Urinary bladder (tissue), 3 donors: ENCODE measurements at regions not wholly inside any gene's neighbourhood (a gene's known extent, or its start where the extent isn't known, plus 50 kb on each side); places are given as distances from the start of the nearest gene placed in this dataset.

ENCODE experiments used
- DNase-seq: peaks from one replicate; pipeline ENCODE4 v3.0.0-alpha.2; 2015; ENCODE audit errors: extremely low spot score
- H3K27ac ChIP-seq: one replicate; pipeline ENCODE4 v1.5.1; 2013; ENCODE audit warnings: low read depth, mild to moderate bottlenecking, moderate library complexity
- H3K36me3 ChIP-seq: one replicate; pipeline ENCODE4 v1.6.1; 2013; ENCODE audit warnings: mild to moderate bottlenecking, moderate library complexity; ENCODE audit not compliant: insufficient read depth
- H3K4me1 ChIP-seq: one replicate; pipeline ENCODE4 v1.6.1; 2013; ENCODE audit warnings: mild to moderate bottlenecking, moderate library complexity; ENCODE audit not compliant: insufficient read depth
- H3K4me3 ChIP-seq: one replicate; pipeline ENCODE4 v1.5.1; 2013; ENCODE audit warnings: low read depth, low read length
- WGBS: extraction: QIAGEN DNeasy Blood & Tissue Kit; methylation state at CpG from one replicate; pipeline ENCODE4 v1.1.7; 2013; 5-methylcytosine and 5-hydroxymethylcytosine counted together
- donor health status: healthy with polysubstance abuse.
- donor health status: healthy.

- Histone ChIP-seq H3K4me3 (peak overlapping the region; percentile 72), H3K4me1 (no peaks in the 10 kb centered on the region), H3K27ac (peak overlapping the region; percentile 93), H3K36me3 (no peaks in the 10 kb centered on the region)
- WGBS: under 1% methylated on average over 47 of the region's 47 CpGs
- no peak for DNase-seq
Observed at GRCh38 chr3:159765030-159765859, 223.4 kb upstream of the IL12A start.

GRCh38 chr3:159765860-159766294 is 222.8 kb upstream of the IL12A start:
- no peaks in the 10 kb centered on the region for H3K4me1 ChIP-seq
- no peaks in the 10 kb centered on the region for H3K36me3 ChIP-seq
- peak overlapping the region; percentile 28 for H3K27ac ChIP-seq
- peak overlapping the region; percentile 72 for H3K4me3 ChIP-seq
- 37% methylated on average over 5 of the region's 5 CpGs for WGBS
- no peak for DNase-seq

GRCh38 chr3:159766563-159767185 is 222.0 kb upstream of the IL12A start:
- H3K4me3 ChIP-seq: no peak overlapping the region
- DNase-seq: no peak
- no peaks in the 10 kb centered on the region for H3K4me1 ChIP-seq
- no peaks in the 10 kb centered on the region for H3K36me3 ChIP-seq
- H3K27ac ChIP-seq: no peak overlapping the region
- 66% methylated on average over 2 of the region's 2 CpGs for WGBS

GRCh38 chr3:159770998-159771397 is 217.6 kb upstream of the IL12A start:
- no peaks in the 10 kb centered on the region for H3K4me1 ChIP-seq
- no peaks in the 10 kb centered on the region for H3K36me3 ChIP-seq
- H3K27ac ChIP-seq: peak overlapping the region; percentile 1
- no peak for DNase-seq
- no peak overlapping the region for H3K4me3 ChIP-seq
- WGBS: 80% methylated on average over 2 of the region's 2 CpGs

GRCh38 chr3:159771865-159772611 is 216.6 kb upstream of the IL12A start:
- Histone ChIP-seq H3K36me3 (no peaks in the 10 kb centered on the region), H3K4me1 (no peaks in the 10 kb centered on the region), H3K4me3 (no peak overlapping the region), H3K27ac (no peak overlapping the region)
- 82% methylated on average over 11 of the region's 11 CpGs for WGBS
- DNase-seq: no peak

GRCh38 chr3:159773706-159774105 is 214.9 kb upstream of the IL12A start:
- no peaks in the 10 kb centered on the region for H3K4me1 ChIP-seq
- DNase-seq: no peak
- H3K4me3 ChIP-seq: no peak overlapping the region
- 64% methylated on average over 3 of the region's 3 CpGs for WGBS
- H3K27ac ChIP-seq: no peak overlapping the region
- no peaks in the 10 kb centered on the region for H3K36me3 ChIP-seq

- no peak for DNase-seq
- H3K4me1 ChIP-seq: no peaks in the 10 kb centered on the region
- 33% methylated on average over 5 of the region's 5 CpGs for WGBS
- H3K4me3 ChIP-seq: no peak overlapping the region
- no peaks in the 10 kb centered on the region for H3K36me3 ChIP-seq
- peak overlapping the region; percentile 72 for H3K27ac ChIP-seq
Observed at GRCh38 chr3:159775372-159775961, 213.2 kb upstream of the IL12A start.

GRCh38 chr3:159776779-159777178 is 211.9 kb upstream of the IL12A start:
- H3K4me1 ChIP-seq: no peaks in the 10 kb centered on the region

GRCh38 chr3:159779883-159780282 is 208.8 kb upstream of the IL12A start:
- DNase-seq: no peak
- 88% methylated on average over 6 of the region's 6 CpGs for WGBS
- Histone ChIP-seq H3K4me1 (no peaks in the 10 kb centered on the region), H3K36me3 (no peaks in the 10 kb centered on the region), H3K27ac (no peak overlapping the region), H3K4me3 (no peak overlapping the region)

More at GRCh38 chr3:159776779-159777178, 211.9 kb upstream of the IL12A start:
- H3K36me3 ChIP-seq: no peaks in the 10 kb centered on the region
- H3K4me3 ChIP-seq: no peak overlapping the region
- no peak for DNase-seq
- 77% methylated on average over 4 of the region's 4 CpGs for WGBS
- H3K27ac ChIP-seq: peak overlapping the region; percentile 34

- WGBS: 96% methylated on average over 2 of the region's 2 CpGs
- Histone ChIP-seq H3K4me3 (no peak overlapping the region), H3K36me3 (no peaks in the 10 kb centered on the region), H3K27ac (no peak overlapping the region), H3K4me1 (no peaks in the 10 kb centered on the region)
- no peak for DNase-seq
Observed at GRCh38 chr3:159781867-159782266, 206.8 kb upstream of the IL12A start.

GRCh38 chr3:159782724-159783421 is 205.8 kb upstream of the IL12A start:
- Histone ChIP-seq H3K4me3 (no peak overlapping the region), H3K4me1 (no peaks in the 10 kb centered on the region), H3K27ac (no peak overlapping the region), H3K36me3 (no peaks in the 10 kb centered on the region)
- DNase-seq: no peak
- 89% methylated on average over 5 of the region's 5 CpGs for WGBS

- Histone ChIP-seq H3K4me3 (no peak overlapping the region), H3K4me1 (no peaks in the 10 kb centered on the region), H3K36me3 (no peaks in the 10 kb centered on the region), H3K27ac (peak overlapping the region; percentile 16)
- 65% methylated on average over 13 of the region's 13 CpGs for whole genome bisulfite sequencing
- no peak for DNase-seq
Observed at GRCh38 chr3:159783780-159784742, 204.6 kb upstream of the IL12A start.
